ENCODE measurements at regions not wholly inside any gene's neighbourhood (a gene's known extent, or its start where the extent isn't known, plus 50 kb on each side); places are given as distances from the start of the nearest gene placed in this dataset.

DNA sequence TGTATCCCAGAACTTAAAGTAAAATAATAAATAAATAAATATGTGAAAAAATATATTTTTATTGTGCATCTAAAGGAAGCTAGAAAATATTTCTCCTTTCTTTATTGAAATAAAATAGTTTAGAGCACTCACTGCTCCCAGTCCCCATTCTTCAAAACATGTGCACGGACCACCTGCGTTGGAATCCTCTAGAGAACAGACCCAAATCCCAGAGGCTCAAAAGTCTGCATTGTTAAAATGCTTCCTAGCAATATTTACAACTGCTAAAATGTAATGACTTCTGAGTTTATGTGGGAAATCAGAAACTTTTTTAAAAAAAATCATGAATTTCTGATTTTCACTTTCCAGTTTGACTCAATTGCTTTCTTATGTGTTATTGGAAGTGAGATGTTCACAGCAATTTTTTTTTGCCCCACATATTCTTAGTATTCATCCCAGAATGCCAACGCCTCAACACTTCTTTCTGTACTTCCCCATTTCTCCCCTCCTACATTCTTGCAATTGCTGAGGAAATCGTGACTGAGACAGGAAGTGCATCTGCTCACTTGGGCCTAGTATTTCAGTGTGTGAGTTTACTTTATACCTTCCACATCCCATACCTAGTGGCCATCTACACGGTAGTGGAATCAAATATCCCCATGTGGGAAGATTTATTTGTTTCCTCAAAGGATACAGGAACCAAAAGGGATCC lies 116.0 kb upstream of the FLRT2 start:
- TF ChIP-seq CTCF (IDR thresholded peaks at IDR 0.05): no peak
- no peak for TF ChIP-seq POLR2A (IDR thresholded peaks at IDR 0.05; ENCODE audit: low read length)
- no peak for TF ChIP-seq MYC (IDR thresholded peaks at IDR 0.05; ENCODE audit: borderline replicate concordance, low read length)
- TF ChIP-seq JUNB (IDR thresholded peaks at IDR 0.05): no peak
